Sigmoid colon (tissue), 6 donors: ENCODE measurements at regions not wholly inside any gene's neighbourhood (a gene's known extent, or its start where the extent isn't known, plus 50 kb on each side); places are given as distances from the start of the nearest gene placed in this dataset.

Experiments
- DNase-seq: peaks from one replicate; pipeline ENCODE4 v3.0.0-alpha.2; 2019
- H3K27ac ChIP-seq, 4 donors: fragments of 200-600 bp; sonication (generic); one replicate each; pipeline ENCODE4 v1.5.1; 2016 to 2019; ENCODE audit warnings: mild to moderate bottlenecking in 1 of 4
- H3K27me3 ChIP-seq, 3 donors: fragments of 200-600 bp; sonication (generic); one replicate each; pipeline ENCODE4 v1.5.1; 2019; ENCODE audit warnings: mild to moderate bottlenecking in 1 of 3
- H3K36me3 ChIP-seq, 4 donors: fragments of 200-600 bp; sonication (generic); one replicate each; pipeline ENCODE4 v1.5.1; 2016 to 2019
- H3K4me1 ChIP-seq, 4 donors: fragments of 200-600 bp; sonication (generic); one replicate each; pipeline ENCODE4 v1.5.1; 2017 to 2019
- H3K4me3 ChIP-seq, 4 donors: fragments of 200-600 bp; sonication (generic); one replicate each; pipeline ENCODE4 v1.5.1; 2017 to 2019; ENCODE audit warnings: mild to moderate bottlenecking in 2 of 4, moderate library complexity in 1 of 4
- H3K9me3 ChIP-seq, 4 donors: fragments of 200-600 bp in 3 of 4; sonication (generic) in 3 of 4; one replicate each; pipeline versions ENCODE4 v1.5.1 to v1.6.1; 2013 to 2019
- EP300 ChIP-seq, 4 donors: sonication (generic); formaldehyde crosslinking; IDR thresholded peaks; one replicate each; pipeline ENCODE4 v1.6.1; 2017; ENCODE audit warnings: antibody characterized with exemption in 4 of 4
- POLR2A ChIP-seq, 2 donors: fragments of 450-650 bp; IDR thresholded peaks; one replicate each; pipeline ENCODE4 v1.6.1; 2016; ENCODE audit warnings: antibody characterized with exemption in 2 of 2, mild to moderate bottlenecking in 2 of 2, moderate library complexity in 2 of 2
- POLR2AphosphoS5 ChIP-seq, 4 donors: sonication (generic); formaldehyde crosslinking; IDR thresholded peaks; one replicate each; pipeline ENCODE4 v1.6.1; 2017; ENCODE audit warnings: antibody characterized with exemption in 4 of 4
- WGBS, 2 donors: extraction: QIAGEN DNeasy Blood & Tissue Kit; methylation state at CpG; one replicate each; pipeline ENCODE4 v1.1.7; 2013; 5-methylcytosine and 5-hydroxymethylcytosine counted together
- intact Hi-C: fragments of 100-400 bp; cut with DNase I; formaldehyde crosslinking; loops from one replicate; pipeline ENCODE4 v1.15.1; 2023
- TF ChIP-seq, protein P1 (sequence below), 4 experiments: fragments of 450-650 bp in 3 of 4; fragments of 200-600 bp in 1 of 4; IDR thresholded peaks; one replicate each; pipeline ENCODE4 v1.5.1; 2016 to 2019; ENCODE audit warnings: antibody characterized with exemption in 4 of 4, mild to moderate bottlenecking in 3 of 4, moderate library complexity in 2 of 4
- donor health status: healthy with polysubstance abuse.
- donor health status: healthy.

DNA sequence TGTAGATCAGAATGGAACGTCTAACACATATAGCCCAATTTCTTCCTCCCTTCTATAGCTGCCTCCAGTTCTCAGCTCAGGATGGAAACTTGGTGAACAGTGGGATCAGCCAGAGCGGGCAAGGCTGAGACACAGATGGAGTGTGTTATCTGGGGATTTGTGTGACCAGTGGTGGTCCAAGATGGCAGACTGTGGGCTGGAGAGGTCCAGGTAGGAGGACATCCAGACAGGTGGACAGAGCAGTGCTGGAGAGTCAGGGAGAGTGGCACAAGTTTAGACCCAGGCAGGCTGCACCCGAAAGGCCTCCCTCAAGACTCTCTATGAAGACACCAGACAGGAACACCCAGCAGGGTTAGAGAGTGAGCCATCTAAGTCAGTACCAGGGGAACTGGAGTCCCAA is 116.1 kb upstream of the CPSF6 start:
- DNase-seq: no peak
- TF ChIP-seq, protein P1, sequence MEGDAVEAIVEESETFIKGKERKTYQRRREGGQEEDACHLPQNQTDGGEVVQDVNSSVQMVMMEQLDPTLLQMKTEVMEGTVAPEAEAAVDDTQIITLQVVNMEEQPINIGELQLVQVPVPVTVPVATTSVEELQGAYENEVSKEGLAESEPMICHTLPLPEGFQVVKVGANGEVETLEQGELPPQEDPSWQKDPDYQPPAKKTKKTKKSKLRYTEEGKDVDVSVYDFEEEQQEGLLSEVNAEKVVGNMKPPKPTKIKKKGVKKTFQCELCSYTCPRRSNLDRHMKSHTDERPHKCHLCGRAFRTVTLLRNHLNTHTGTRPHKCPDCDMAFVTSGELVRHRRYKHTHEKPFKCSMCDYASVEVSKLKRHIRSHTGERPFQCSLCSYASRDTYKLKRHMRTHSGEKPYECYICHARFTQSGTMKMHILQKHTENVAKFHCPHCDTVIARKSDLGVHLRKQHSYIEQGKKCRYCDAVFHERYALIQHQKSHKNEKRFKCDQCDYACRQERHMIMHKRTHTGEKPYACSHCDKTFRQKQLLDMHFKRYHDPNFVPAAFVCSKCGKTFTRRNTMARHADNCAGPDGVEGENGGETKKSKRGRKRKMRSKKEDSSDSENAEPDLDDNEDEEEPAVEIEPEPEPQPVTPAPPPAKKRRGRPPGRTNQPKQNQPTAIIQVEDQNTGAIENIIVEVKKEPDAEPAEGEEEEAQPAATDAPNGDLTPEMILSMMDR (IDR thresholded peaks at IDR 0.05): no peak
- no peak for TF ChIP-seq POLR2AphosphoS5 (IDR thresholded peaks at IDR 0.05)
- no peak for TF ChIP-seq POLR2A (IDR thresholded peaks at IDR 0.05)
- no peak for TF ChIP-seq EP300 (IDR thresholded peaks at IDR 0.05)
- intact Hi-C loops: no loop called here
- Histone ChIP-seq H3K27me3 (no peaks in the 10 kb centered on the region), H3K9me3 (no peaks in the 10 kb centered on the region), H3K36me3 (no peaks in the 10 kb centered on the region), H3K4me1 (no peaks in the 10 kb centered on the region), H3K4me3 (no peak overlapping the region), H3K27ac (no peak overlapping the region)
- 86 to 92% methylated on average over 3 of the region's 3 CpGs for WGBS, 2 donors

DNA sequence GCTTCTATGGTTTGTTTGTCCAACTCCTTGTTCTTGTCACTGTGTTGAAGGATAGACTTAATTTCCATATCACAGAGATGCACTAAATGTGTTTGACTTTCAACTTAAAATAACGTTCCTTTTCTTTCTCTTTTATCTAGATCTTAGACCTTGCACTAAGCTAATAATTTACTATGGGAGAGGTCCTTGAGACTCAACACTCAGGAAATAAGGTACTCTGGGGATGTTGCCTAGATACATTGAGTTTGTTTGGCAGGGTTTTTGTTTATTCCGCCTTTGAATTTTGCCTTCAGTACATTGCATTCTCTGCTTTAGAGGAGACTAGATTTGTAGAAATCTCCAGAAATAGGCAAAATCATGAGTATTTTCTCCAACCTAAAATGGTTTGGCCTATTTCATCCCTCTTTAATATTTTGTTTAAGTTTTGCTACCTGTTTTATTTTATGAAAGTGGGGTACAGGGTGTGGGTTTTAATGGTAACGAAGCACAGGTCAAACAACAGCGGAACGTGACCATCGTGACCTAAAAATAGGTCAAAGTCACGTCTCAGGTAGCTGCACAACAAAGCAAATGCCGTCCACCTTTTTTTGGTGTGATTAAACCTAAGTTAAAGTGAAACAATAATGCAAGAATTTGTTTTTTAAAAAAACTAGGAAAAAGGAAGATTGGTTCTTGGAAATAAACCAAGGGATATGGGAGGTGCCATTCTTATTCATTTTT is 115.3 kb upstream of the CPSF6 start:
- DNase-seq: no peak
- Histone ChIP-seq H3K4me1 (no peaks in the 10 kb centered on the region), H3K9me3 (no peaks in the 10 kb centered on the region), H3K27ac (no peak overlapping the region), H3K4me3 (no peak overlapping the region), H3K36me3 (no peaks in the 10 kb centered on the region), H3K27me3 (no peaks in the 10 kb centered on the region)
- WGBS, 2 donors: 16 to 60% methylated on average over 8 of the region's 8 CpGs
- TF ChIP-seq POLR2A (IDR thresholded peaks at IDR 0.05): no peak
- TF ChIP-seq POLR2AphosphoS5 (IDR thresholded peaks at IDR 0.05): no peak
- TF ChIP-seq, protein P1 (IDR thresholded peaks at IDR 0.05): no peak
- TF ChIP-seq EP300 (IDR thresholded peaks at IDR 0.05): no peak
- intact Hi-C loops: no loop called here

DNA sequence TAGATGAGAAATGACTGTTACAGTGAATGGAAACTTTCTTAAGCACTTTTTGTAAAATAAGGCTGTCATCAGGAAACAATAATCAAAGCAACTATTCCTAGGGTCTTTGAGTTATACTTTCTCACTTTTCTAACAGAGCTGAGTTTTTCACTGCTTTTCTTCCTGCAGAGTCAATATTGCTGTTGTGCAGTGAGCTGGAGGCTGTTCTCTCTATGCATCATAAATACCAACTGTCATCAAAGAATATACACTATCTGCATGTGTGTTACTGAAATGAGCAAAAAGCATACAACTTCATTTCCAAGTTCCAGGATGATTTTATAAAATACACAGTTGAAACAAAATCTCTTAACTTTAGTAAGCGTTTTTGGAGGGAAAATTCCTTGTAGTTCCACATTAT is 110.4 kb upstream of the CPSF6 start:
- no peak for DNase-seq
- no peak overlapping the region for H3K27ac ChIP-seq
- no peak for TF ChIP-seq POLR2A (IDR thresholded peaks at IDR 0.05)
- no peak for TF ChIP-seq POLR2AphosphoS5 (IDR thresholded peaks at IDR 0.05)
- TF ChIP-seq, protein P1 (IDR thresholded peaks at IDR 0.05): no peak
- no peak for TF ChIP-seq EP300 (IDR thresholded peaks at IDR 0.05)
- no peak overlapping the region for H3K4me3 ChIP-seq
- 65 to 85% methylated on average over 1 of the region's 1 CpG for WGBS, 2 donors
- peaks cover 0 to 2% (median 0%) of the 10 kb centered on the region in 4 donors for H3K9me3 ChIP-seq
- no peaks in the 10 kb centered on the region for H3K4me1 ChIP-seq
- H3K36me3 ChIP-seq: no peaks in the 10 kb centered on the region
- intact Hi-C loops: no loop called here
- H3K27me3 ChIP-seq: no peaks in the 10 kb centered on the region

- no peak overlapping the region for H3K27ac ChIP-seq
- H3K27me3 ChIP-seq: no peaks in the 10 kb centered on the region
- no peaks in the 10 kb centered on the region for H3K4me1 ChIP-seq
- TF ChIP-seq POLR2A (IDR thresholded peaks at IDR 0.05) (no peak), EP300 (IDR thresholded peaks at IDR 0.05) (no peak), POLR2AphosphoS5 (IDR thresholded peaks at IDR 0.05) (no peak)
- TF ChIP-seq, protein P1 (IDR thresholded peaks at IDR 0.05): no peak
- intact Hi-C loops: no loop called here
- WGBS, 2 donors: 64 to 86% methylated on average over 4 of the region's 4 CpGs
- no peaks in the 10 kb centered on the region for H3K36me3 ChIP-seq
- peaks cover 0 to 2% (median 0%) of the 10 kb centered on the region in 4 donors for H3K9me3 ChIP-seq
- no peak for DNase-seq
- no peak overlapping the region for H3K4me3 ChIP-seq
Measured at GRCh38 chr12:69129564-69129963, 109.8 kb upstream of the CPSF6 start.

DNA sequence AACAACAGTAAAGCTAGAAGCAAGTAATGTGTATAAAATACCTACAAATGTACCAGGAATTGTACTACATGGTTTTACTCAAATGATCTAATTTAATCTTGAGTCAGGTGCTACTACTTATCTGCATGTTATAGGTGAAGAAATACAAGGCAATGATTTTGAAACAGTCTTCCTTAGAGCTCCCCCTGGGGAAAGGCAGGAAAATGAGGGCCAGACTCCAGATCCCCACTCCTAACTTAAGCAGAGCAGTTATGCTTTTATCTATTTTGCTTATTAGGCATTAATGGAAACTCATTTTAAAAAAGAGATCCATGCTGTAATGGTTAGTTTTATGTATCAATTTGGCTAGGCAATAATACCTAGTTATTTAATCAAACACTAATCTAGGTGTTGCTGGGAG is 109.3 kb upstream of the CPSF6 start:
- no peak for DNase-seq
- intact Hi-C loops: no loop called here
- Histone ChIP-seq H3K9me3 (peaks cover 0 to 2% (median 0%) of the 10 kb centered on the region in 4 donors), H3K4me1 (no peaks in the 10 kb centered on the region), H3K27me3 (no peaks in the 10 kb centered on the region), H3K4me3 (no peak overlapping the region), H3K27ac (no peak overlapping the region), H3K36me3 (no peaks in the 10 kb centered on the region)
- TF ChIP-seq POLR2A (IDR thresholded peaks at IDR 0.05) (no peak), POLR2AphosphoS5 (IDR thresholded peaks at IDR 0.05) (no peak), EP300 (IDR thresholded peaks at IDR 0.05) (no peak)
- TF ChIP-seq, protein P1 (IDR thresholded peaks at IDR 0.05): no peak
